Fibroblast of villous mesenchyme (primary cell): ENCODE measurements at regions not wholly inside any gene's neighbourhood (a gene's known extent, or its start where the extent isn't known, plus 50 kb on each side); places are given as distances from the start of the nearest gene placed in this dataset.

Experiments
- DNase-seq: peaks from one replicate; pipeline ENCODE4 v3.0.0-alpha.2; 2010; ENCODE audit warnings: low read depth
- H3K4me3 ChIP-seq: 2 replicates; pipeline ENCODE4 v1.5.1; 2011; ENCODE audit warnings: low read depth, mild to moderate bottlenecking, low read length
- TF ChIP-seq, protein P1 (sequence below): IDR thresholded peaks from 2 replicates; pipeline ENCODE4 v1.5.1; 2012; ENCODE audit warnings: low read depth, mild to moderate bottlenecking, low read length; ENCODE audit not compliant: insufficient read depth

DNA sequence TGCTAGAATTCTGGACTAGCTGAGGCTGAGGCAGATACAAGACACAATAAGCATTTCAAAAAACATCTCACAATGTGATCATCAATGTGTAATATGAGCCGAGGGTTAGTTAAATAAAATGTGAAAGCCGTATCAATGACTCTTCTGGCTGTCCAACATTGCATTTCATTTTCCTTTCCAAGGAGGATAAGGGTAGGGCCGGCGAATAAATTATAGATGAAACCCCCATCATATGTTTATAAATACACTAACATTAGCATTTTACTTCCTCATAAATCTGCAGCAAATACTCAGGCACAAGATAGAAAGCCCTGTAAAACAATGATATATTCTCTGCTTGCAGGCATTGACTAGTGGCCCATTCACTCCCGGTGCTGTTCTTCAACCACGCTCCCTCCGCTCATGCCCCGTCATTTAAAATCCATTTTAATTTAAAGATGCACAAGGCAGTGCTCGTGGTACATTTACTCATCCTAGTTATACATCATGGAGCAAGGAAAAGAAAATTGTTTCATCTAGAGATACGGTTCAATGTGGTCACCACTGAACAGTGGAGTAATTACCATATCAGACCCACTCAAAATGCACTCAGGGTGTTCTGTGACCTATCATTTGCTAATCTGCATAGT is 59.9 kb upstream of the RCN1 start:
- H3K4me3 ChIP-seq = no peak overlapping the region
- no peak for DNase-seq
- TF ChIP-seq, protein P1, sequence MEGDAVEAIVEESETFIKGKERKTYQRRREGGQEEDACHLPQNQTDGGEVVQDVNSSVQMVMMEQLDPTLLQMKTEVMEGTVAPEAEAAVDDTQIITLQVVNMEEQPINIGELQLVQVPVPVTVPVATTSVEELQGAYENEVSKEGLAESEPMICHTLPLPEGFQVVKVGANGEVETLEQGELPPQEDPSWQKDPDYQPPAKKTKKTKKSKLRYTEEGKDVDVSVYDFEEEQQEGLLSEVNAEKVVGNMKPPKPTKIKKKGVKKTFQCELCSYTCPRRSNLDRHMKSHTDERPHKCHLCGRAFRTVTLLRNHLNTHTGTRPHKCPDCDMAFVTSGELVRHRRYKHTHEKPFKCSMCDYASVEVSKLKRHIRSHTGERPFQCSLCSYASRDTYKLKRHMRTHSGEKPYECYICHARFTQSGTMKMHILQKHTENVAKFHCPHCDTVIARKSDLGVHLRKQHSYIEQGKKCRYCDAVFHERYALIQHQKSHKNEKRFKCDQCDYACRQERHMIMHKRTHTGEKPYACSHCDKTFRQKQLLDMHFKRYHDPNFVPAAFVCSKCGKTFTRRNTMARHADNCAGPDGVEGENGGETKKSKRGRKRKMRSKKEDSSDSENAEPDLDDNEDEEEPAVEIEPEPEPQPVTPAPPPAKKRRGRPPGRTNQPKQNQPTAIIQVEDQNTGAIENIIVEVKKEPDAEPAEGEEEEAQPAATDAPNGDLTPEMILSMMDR = no peak

DNA sequence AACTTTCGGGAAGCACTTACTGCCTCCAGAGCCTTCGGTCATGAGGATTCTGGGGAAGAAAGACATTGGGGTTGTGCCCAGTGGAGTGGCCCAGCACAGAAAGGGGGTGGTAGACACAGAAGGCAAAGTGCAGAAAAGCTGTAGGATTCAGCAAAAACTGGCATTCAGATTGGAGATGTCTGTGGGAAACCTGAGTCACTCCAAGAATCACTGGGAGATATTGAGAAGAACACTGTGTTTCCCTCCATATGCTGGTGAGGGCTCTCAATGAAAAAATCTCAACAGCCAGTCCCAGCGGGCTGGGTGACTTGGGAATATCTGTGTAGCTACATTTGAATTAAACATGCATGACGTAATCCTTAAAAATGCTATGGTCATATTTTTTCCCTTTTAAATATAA is 61.2 kb upstream of the RCN1 start:
- DNase-seq = no peak
- H3K4me3 ChIP-seq = no peak overlapping the region
- TF ChIP-seq, protein P1 = no peak

DNA sequence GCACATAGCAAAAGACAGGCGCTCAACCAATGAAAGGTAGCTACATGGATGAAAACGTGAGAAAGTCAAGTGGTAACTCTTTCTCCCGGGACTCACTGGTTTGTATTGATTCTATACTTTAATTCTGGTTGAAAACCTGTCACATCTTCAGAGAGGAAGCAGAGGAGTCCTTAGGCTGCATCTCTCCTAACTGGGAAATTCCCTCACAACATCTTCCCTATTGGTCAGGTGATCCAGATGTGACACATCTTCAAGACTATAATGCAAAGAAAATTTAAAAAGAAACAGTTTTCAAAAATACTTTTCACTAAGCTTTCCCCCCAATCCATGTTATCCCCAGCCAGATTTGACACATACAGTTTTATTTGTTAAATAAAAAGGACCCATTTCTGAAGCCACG is 62.7 kb upstream of the RCN1 start:
- DNase-seq = no peak
- TF ChIP-seq, protein P1 = no peak
- no peak overlapping the region for H3K4me3 ChIP-seq

DNA sequence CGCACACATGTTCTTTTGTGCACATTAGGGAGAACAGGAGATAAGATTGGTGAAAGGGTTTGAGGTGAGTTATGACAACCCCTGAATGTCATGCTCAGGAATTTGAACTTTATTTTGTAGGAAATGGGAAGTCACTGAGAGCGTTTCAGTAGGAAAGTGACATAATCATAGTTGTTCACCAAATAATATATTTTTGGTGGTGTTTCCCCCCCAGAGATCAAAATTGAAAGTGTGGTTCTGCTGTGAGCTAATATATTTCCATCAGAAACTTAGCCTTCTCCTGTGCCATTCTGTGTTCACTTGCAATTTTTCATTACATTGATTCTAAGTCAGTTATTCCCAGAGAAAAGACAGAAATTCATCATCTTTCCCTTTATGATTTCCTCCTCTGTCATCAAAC is 64.1 kb upstream of the RCN1 start:
- no peak overlapping the region for H3K4me3 ChIP-seq
- TF ChIP-seq, protein P1 = no peak
- no peak for DNase-seq

DNA sequence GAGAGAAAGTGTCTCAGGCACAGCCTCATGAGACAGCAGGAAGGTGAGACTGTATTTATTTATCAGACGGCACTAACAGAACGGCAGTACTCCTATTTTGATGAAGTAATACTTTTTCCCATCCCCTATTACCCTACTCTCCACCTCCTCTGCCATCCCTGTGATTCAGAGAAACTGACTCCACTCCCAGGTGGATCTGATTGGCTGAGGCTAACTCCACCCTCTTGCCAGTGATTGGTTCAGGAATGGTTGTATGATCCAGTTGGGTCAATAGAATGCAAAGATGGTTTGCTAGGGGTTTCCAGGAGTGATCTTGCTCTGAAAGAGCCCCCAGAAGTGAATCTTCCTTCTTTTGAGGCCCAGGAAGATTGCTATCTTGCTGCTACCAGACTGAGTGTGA is 65.9 kb upstream of the RCN1 start:
- TF ChIP-seq, protein P1 = no peak
- no peak for DNase-seq
- H3K4me3 ChIP-seq = no peak overlapping the region

DNA sequence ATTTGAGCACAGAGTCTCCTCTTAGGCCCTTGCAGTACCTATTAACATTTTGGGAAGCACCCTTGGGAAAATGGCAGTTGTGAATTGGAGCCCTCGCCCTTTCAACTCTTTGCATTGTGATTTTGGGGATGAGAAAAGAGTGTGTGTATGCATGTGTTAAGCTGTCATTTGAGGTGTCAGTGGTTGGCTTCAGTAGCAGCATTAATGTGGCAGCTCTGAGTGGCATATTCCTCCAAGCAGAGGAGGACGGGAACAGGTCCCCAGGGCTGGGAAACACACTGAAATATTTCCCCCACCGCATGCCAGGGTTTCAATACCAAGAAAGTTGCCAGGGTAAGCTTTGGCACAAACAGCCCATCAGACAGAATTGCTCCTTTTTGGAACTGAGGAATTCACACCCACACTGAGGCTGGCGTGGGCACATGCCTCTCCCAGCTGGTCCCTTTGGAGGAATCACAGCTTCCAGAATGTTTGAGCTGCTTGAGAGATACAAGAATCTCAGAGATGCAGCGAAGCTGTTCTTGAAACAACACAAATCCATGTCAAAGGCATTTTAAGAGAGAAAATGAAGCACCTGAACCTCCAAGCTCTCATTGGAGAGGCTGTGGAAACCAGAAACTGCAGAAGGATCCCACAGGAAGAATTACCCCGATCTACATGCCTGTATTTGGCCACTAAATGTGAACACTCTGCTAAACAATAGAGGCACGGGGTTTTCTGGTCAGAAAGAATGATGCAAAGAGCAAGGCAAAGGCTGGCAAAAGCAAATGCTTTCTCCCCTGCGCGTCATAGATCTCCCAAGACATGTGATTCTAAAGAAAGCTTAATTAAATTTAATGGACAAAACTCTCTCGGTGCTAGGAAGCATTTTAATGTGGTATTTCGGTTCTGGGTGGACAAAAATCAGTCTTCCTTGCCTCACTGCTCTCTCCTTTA is 67.2 kb upstream of the RCN1 start:
- H3K4me3 ChIP-seq = no peak overlapping the region
- TF ChIP-seq, protein P1 = no peak
- no peak for DNase-seq
